GM18870 (cell line): ENCODE measurements at regions not wholly inside any gene's neighbourhood (a gene's known extent, or its start where the extent isn't known, plus 50 kb on each side); places are given as distances from the start of the nearest gene placed in this dataset.
"Not testable (repeated sequence)": the region's sequence is repeated elsewhere in the genome, so short reads cannot be mapped to it uniquely, and the experiment has no call there.

ENCODE experiments used
- ATAC-seq: cut with Tn5 transposase; IDR thresholded peaks from one replicate; pipeline ENCODE4 v1.9.1; 2021; ENCODE audit warnings: moderate library complexity; ENCODE audit not compliant: unreplicated experiment

DNA sequence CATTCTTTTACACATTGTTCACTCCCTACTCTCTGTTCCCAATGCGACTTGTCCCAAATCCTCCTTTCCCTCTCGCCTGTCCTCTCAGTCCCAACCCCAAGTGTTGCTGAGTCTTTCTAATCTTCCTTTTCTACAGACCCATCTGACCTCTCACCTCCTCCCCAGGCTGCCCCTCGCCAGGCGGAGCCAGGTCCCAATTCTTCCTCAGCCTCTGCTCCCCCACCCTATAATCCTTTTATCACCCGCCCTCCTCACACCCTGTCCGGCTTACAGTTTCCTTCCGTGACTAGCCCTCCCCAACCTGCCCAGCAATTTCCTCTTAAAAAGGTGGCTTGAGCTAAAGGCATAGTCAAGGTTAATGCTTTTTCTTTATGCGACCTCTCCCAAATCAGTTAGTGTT lies 373.4 kb downstream of the RND3 start:
- ATAC-seq, result not testable (repeated sequence)

DNA sequence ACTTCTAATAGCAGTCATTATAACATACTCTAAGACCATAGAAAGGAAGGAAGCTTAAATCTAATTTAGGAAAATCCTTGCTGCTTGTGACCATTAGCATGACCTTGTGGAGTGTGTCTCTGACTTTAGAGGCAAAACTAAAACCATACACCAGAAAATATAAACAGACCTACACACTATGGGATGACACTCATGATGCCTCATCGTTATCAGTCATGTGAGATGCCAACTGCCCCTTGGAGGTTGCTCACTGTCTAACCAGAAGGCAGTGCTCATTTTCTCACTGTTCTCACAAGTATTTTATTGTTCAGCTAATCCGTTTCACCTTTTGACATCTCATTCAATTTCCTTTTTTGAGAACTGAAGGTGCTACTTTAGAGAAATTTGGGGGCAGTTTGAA lies 376.9 kb downstream of the RND3 start:
- ATAC-seq, result no peak

DNA sequence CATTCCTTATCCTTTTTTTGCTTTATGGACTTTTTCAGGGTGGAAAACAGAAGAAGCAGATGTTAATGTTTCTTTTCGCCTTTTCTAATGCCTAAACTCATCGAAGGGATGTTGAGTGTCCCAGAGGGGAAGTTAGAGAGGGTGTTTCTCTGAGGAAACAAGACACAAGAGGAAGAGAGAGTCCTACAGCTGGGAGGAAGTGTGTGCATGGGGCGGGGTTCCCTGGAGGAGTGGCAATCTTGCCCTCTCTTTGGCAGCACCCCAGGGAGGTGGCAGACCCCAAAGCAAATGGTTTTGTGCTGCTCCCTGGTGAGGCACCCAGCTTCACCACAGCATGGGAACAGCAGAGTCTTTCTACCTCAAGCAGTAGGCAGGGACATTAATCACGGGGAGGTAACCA lies 377.6 kb downstream of the RND3 start:
- ATAC-seq, result no peak

DNA sequence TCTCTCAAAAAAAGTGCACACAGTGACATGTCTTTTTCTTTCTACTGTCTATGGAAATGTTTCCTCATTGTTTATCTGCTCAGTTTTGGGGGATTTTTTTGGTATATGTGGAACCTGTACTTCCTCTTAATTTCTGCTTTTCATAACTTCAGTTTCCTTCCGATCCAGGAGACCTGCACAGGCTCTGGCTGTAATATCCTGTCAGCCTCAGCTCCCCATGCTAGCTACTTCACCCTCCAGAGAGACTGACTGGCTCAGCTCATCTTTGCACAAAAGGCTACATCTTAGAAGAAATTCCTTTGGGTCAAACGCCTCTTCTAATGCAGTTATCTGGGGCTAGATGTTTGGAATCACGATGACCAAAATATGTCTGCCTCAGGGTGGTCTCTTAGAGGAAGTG lies 378.4 kb downstream of the RND3 start:
- no peak for ATAC-seq

DNA sequence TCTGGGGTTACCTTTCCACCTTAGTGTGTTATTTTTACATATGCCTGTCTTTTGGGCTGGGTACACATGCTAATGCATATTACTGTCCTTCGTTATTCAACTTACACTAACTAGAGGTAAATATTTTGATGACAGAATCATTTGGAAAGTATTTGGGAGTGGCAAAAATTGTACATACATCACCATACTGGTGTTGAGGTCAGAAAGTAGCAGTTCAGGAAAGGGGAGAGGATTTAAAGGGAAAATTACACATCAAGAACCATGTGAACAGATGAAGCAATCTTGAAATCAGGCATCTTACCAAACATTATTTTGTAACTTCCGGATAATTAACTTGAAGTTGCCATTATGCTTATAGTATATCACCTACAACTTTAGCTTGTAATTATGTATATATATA lies 379.7 kb downstream of the RND3 start:
- ATAC-seq, result no peak

DNA sequence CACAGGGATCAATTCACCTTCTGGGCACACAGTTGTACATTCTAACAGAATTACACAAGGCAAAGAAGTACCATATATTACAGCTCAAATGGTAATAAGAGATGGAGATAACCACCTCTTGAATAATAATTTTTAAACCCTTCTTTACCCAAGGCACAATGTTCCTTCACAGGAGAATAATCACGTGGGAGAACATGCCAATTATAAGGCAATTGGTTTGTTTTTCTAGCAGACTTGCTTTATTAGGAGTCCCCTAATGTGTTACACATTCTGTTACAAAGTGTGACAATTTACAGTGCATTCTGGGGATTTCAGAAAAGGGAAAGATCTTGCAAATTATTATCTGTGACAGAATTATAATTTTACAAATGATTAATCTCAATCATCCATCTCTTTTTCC lies 380.3 kb downstream of the RND3 start:
- ATAC-seq, result no peak

DNA sequence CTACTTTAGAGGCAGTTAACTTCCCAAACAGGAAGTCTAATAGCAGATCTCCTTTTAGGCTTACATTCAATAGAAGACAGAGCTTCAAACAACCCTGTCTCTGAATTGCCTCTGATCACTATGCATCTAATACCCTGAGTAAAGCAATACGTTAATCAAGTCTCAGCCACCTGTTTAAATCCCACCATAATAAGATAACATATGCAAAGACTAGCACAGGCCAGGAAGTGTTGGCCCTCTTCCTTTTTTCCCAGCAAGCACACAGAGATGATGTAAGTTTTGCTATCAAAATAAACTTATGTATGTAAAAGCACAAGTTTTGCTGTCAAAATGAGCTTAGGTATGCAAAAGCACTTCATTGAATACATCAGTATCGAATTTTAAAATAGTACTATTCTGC lies 385.5 kb downstream of the RND3 start:
- ATAC-seq, result no peak

DNA sequence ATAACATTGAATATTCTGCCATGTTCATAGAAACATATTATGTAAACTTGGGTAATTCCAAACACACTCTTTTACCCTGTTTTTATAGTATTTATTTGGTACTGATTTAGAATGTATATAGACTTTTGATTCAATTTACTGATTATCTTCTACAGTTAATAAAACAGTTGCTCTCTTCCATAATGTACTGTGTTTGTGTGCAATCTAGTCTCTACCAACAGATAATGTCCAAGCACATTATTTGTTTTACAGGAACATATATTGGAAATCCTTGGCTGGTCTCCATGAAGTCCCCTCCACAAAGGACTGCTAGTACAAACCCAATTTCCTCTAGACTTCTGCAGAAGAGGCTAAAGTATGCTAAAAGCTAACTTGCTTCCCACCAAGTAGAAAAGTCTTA lies 386.6 kb downstream of the RND3 start:
- ATAC-seq, result no peak

DNA sequence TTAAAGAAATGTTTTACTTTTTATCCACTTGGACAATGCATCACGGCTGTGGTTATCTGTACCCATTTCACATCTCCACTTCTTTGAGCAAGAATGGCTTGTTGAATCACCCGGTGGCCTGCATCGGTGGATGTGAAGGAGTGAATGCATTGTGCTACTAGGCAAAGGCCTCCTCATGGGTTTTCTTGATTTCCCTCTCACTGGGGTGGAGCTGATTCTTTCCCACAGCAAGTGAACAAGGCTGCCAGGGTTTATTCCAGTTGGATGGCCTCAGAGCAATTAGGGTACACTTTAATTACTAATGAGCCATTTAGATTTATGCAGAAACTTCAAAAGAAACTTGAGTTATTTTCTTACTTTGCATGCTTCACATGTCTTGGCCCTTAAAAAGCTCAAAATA lies 387.1 kb downstream of the RND3 start:
- ATAC-seq, result no peak

DNA sequence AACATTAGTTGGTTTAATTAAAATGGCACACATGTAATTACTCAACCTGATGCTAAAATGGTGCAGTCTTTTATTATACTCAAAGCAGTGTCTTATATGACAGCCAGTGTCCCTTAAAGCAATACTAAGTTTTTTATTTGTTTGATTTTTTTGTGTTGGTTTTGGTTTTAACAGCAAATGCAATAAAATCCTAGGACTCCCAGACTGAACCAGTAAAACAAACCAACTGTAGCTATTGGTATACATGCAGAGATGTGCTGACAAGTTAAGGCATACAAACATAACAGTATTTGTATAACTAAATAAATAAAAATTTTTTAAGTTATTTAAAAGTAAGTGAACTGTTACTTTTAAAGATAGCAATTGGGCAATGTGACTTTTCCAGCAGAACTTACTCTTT lies 387.7 kb downstream of the RND3 start:
- no peak for ATAC-seq

DNA sequence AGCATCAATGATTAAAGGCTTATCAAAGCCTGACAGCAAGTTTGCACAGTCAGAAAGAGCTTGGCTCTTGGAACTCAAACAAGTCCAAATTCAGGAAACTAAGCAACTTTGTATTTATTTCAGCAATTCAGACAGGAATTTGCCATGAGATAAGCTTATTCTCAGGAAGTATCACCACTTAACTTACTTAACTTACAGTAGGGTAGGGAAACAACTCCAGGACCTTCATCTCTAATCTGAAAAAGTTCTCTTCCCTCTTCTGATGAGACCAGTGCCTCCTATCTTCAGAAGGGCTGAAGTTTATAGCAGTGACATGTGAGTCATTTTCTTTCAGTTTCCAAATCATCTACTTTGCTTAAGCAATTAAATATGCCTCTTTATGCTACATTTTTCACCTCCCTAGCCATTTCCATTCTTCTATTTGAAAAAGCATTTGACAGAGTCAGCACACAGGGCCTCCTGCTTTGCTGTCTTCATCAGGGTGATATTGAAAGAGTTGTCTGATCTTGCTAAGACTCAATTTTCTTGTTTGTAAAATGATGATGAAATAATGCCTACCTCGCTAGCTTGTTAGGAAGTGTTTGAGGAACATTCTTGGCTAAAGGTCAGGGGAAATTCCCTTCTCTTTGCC lies 389.5 kb downstream of the RND3 start:
- no peak for ATAC-seq

DNA sequence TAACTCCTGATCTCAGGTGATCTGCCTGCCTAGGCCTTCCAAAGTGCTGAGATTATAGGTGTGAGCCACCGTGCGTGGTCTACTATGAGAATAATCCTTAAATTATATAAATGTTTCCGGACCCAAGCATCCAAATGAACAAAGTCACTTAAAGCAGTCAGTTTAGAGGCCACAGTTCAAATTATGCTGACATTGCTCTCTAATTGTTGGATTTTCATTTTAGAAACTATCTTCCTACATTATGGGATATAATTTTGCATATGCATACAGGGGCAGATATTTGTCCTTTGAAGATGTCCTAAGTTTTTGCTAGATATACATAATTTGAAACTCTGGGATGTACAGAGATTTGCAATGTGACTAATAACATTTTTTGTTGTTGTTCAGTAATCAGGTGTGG lies 390.1 kb downstream of the RND3 start:
- ATAC-seq, result no peak

DNA sequence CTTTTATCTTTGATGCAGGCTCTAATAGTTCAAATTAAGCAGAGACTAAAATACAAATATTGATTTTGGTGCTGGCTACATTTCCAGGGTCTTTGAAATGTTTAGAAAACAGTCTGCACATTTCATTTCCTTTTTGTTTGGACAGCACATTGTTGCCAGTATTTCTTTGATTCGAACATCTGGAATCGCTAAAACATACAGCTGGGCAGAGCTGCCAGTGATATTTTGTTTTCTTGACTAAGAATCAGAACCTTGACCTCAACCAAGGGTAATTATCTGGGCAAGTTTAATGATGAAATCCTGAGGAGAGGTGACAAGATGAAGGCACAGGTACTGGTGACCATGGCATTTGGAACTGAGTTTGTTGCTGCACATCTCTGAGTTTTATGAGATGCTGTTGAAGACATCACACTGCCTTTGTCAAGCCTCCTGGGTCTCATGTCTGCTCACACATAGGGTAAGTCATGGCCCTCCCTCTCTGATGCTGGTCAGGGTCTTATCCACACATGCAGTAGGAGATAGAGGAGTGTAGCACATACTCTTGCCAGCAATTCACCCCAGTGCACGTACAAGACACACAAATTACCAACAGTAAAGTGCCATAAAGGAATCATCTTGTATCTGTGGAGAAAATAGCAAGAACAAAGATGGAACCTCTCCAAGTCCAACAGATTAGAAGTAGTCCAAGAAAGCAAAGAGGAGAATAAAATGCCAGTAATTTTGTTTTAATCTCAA lies 391.9 kb downstream of the RND3 start:
- no peak for ATAC-seq

DNA sequence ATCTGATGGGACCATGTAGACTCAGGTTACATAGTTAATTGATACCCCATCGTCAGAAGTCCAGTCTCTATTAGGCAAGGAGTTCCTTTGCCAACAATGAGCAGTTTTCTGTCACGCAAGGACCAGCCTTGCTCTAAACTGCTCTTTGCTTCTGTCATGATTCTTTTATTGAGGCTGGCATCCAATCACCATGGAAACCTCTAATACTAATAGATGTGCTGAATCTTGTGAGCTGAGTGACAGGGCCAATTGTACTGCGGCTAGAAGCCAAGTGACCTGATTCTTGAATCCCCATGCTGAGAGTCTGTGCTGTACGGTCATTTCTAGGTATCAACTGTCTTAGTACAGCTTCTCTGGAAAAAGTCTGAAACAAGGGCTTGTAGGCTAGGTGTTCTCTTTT lies 395.6 kb downstream of the RND3 start:
- no peak for ATAC-seq

DNA sequence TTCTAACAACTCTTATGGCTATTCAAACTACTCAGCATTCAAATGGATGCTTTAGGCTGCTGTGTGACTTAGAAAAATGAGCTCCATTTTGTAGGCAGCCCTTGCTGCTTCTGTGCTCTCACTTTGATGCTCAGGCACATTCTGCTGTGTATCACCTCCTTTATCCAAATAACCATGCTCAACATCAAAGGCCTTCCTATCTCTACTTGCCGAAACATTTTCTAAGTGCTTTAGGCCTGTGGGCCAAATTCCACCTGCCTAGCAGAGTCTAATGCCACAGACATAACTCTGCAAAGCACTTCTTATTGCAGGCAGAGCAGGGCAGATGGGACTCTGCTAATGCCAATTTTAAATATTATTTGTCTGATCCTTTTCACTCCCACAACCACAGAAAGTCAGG lies 397.4 kb downstream of the RND3 start:
- no peak for ATAC-seq

DNA sequence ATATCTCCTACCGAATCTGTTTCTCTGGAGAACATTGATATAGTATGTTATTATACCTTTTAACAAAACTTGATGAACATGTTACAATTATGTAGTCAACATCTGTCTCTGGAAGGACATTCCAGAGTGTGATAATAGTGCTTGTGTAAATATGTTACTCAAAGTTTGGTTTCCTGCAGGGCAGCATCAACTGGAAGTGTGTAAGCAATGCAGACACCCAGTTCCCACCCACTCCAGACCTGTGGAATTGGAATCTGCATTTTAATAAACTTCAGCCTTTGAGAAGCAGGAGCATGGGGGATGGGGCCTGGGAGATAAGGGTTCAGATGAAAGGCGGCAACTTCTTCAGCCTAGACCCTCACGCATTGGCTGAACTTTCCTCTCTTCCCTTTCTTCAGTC lies 398.9 kb downstream of the RND3 start:
- no peak for ATAC-seq

DNA sequence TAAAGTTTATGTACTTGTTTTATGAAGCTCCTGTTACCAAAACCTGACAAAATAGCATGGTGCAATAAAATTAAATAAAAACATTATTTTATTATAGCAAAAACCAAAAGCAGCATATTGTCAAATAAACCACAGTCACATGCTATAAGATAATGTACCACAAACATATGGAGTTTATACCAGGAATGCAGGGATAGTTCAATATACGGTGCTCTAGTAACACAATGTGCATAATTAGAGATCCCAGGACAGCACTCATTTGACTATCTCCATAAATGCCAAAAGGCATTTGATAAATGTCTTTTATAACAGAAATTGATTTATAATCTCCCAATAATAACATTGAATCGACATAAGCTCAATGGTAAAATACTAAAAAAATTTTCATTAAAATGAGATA lies 402.0 kb downstream of the RND3 start:
- no peak for ATAC-seq

DNA sequence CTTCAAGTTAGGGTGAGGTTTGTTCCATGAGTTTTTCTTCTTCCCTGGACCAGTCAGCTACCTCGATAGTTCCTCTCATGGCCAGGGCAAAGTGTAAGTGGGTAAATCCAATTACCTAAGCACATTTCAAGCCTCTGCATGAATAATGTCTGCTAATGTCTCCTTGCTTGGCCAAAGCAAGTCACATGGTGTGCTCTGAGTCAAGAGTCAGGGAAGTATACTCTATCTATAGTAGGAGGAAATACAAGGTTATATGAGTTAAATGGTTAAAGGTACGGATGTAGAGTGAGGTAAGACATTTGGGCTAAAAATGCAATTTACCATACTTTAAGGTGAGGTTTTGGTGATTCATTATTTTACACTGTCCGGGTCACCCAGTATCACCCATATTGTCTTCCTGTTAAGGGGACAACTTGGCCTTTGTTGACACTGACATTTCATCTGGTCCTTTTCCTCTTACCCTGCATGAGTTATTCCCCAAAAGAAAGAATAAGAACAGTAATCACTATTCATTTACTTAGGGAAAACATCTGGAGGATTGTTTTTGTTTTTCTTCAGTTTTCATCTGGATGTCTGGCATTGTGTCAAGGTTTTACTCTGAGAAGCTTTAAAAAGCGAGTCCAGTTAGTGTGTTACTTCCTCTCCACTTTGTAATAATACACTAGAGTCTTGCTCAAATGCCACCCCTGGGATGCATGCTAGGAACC lies 405.5 kb downstream of the RND3 start:
- no peak for ATAC-seq

DNA sequence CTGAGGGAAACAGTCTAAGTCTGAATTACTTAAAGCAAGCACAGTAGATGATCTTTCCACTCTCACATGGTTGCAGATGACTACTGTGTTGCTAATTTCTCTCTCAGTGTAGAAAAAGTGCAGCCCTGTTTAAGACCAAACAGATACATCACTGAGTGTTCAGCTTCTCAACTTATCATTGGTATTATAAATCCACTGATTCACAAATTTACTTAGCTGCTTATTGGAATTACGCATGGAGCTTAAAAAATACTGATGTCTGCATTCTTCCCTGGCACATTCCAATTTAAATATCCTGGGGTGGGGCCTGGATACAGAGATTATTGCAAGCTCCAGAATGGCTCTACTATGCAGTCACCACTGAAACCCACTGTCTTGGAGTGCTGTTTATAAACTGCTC lies 411.2 kb downstream of the RND3 start:
- no peak for ATAC-seq

DNA sequence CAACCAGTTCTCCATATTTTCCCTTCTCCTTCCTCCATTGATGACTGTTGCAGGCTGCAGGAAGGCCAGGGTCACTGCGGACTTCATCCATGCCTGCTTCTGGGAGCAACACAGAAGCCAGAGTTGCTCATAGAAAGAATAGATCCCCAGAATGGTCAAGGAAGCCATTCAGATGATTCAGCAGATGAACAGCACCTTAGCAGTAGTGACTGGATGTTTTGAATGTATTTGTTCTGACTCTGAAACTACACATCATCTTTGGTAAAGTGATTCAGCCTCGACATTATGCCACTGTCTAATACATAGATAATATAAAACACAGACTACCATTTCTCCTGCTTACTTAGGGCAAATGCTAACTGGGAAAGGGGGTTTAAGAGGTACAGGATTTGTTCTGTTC lies 411.6 kb downstream of the RND3 start:
- no peak for ATAC-seq

DNA sequence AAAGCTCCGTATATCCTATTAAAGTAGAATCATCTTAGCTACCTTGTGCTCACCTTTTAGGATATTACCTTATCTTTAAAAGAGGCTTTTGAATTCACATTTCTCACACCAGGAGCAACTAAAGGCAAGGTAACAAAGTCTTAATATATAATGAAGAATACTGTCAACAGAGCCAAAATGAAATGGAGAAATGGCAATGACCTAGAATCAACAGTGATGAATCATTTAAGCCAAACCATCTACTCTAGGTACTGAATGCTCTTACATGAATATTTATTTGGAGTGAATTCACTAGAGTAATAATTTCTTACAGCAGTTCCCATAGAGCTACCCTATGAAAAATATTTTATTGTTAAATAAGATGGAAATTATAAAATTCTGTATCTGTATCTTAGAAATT lies 421.0 kb downstream of the RND3 start:
- ATAC-seq, result no peak

DNA sequence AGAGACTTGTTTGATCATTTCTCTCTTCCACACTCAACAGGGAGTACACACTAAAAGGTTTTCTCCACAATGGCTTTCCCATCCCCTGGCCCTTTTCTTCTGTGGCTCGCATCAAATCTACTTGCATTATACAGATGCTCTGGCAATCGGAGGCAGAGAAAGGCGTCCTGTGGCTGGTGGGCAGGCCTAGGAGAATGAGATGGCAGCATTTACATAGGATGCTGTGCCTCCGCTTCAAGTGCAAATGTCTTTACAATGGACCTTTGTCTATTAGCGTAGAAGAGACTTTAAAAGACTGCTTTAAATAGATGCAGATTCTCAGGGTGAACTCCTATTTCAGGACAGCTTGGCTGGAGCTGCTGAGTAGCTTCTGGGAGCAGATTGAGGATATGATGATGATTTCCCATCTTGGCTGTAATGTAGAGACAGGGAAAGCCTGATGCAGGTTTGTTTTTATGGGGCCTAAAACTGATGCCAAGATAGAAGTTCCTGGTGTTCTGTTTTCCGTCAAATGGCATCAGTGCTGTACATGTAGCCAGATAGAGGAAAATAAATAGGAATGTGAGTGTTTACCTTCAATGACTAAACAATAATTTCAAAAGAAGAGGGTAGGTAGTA lies 423.4 kb downstream of the RND3 start:
- ATAC-seq, result no peak
